ENCODE measurements at regions not wholly inside any gene's neighbourhood (a gene's known extent, or its start where the extent isn't known, plus 50 kb on each side); places are given as distances from the start of the nearest gene placed in this dataset.
A peak's percentile ranks its signal among the peaks of the same experiment; 100 is the strongest.

GRCh38 chr1:9428601-9429341 lies 110.5 kb upstream of the SLC25A33 start (continued):
- no peak for TF ChIP-seq ESRRA (IDR thresholded peaks at IDR 0.05; ENCODE audit: low read length)
- TF ChIP-seq POLR2AphosphoS5 (IDR thresholded peaks at IDR 0.05; ENCODE audit: low read length): peak; percentile 64
- no peak for TF ChIP-seq RCOR1 (conservative IDR thresholded peaks at IDR 0.05; ENCODE audit: low read depth, low read length)
- TF ChIP-seq ATF7 (IDR thresholded peaks at IDR 0.05; ENCODE audit: low read depth): peak; percentile 100
- TF ChIP-seq IRF5 (IDR thresholded peaks at IDR 0.05; ENCODE audit: borderline replicate concordance): no peak
- peak; percentile 43 to 93; a peak in 3 of 4 replicates for TF ChIP-seq SRF (IDR thresholded peaks at IDR 0.05; ENCODE audit: low read depth in 2 of 2, low read length in 2 of 2)
- no peak for TF ChIP-seq ZNF592 (IDR thresholded peaks at IDR 0.05)
- TF ChIP-seq ELK1 (IDR thresholded peaks at IDR 0.05; ENCODE audit: low read depth, low read length): no peak
- TF ChIP-seq ATF3 (IDR thresholded peaks at IDR 0.05; ENCODE audit: borderline replicate concordance, extremely low read depth, low read depth, low read length): peak; percentile 94
- peak; percentile 88 for TF ChIP-seq SP1 (IDR thresholded peaks at IDR 0.05; ENCODE audit: low read depth, low read length)
- peak; percentile 63; the same call in 1 of the 2 replicates for TF ChIP-seq IRF3 (IDR thresholded peaks at IDR 0.05)
- TF ChIP-seq MLLT1 (IDR thresholded peaks at IDR 0.05): peak; percentile 56; the same call in 1 of the 2 replicates
- TF ChIP-seq PML (IDR thresholded peaks at IDR 0.05; ENCODE audit: low read length): 0 out of 2 replicates have a peak, but pooled peaks have one; percentile 68
- TF ChIP-seq ZBTB11 (CRISPR knock-in tag; IDR thresholded peaks at IDR 0.05): no peak
